B cell (primary cell): ENCODE measurements at regions not wholly inside any gene's neighbourhood (a gene's known extent, or its start where the extent isn't known, plus 50 kb on each side); places are given as distances from the start of the nearest gene placed in this dataset.

Experiments
- ATAC-seq: fragments of 200-7000 bp; cut with Tn5 transposase; one replicate; pipeline ENCODE4 v1.10.0; 2021; ENCODE audit warnings: low read depth, mild to moderate bottlenecking, moderate number of reproducible peaks, moderate library complexity
- CTCF ChIA-PET: fragments of 350-600 bp; sonication (Branson Sonifier 250); formaldehyde crosslinking; loops from one replicate; lab custom pipeline; 2021; ENCODE audit warnings: antibody characterized with exemption, inconsistent platforms; lab: Charles Lee
- POLR2A ChIA-PET: fragments of 350-600 bp; sonication (Branson Sonifier 250); formaldehyde crosslinking; loops from one replicate; lab custom pipeline; 2021; ENCODE audit warnings: antibody characterized with exemption; lab: Charles Lee
- DNase-seq: peaks from one replicate; pipeline ENCODE4 v3.0.0; 2013
- H2AFZ ChIP-seq: 2 replicates; pipeline ENCODE4 v1.6.1; 2012; ENCODE audit warnings: mild to moderate bottlenecking, low read depth, low read length; ENCODE audit not compliant: insufficient read depth, poor library complexity, severe bottlenecking
- H3K27ac ChIP-seq, 2 donors: 1 replicate in 1 of 2; 2 replicates in 1 of 2; pipeline ENCODE4 v1.5.1; 2012 to 2013; ENCODE audit warnings: low read length in 2 of 2, mild to moderate bottlenecking in 2 of 2, moderate library complexity in 1 of 2
- H3K27me3 ChIP-seq, 4 experiments: fragments of 200-600 bp in 1 of 4; sonication (generic) in 1 of 4; replicated peaks in 1 of 4; 1 replicate in 2 of 4; 2 replicates in 2 of 4; pipeline versions ENCODE4 v1.6.1 to v1.7.0; 2013 to 2016; ENCODE audit warnings: low read length in 3 of 4, mild to moderate bottlenecking in 2 of 4, mixed read lengths in 1 of 4, moderate library complexity in 1 of 4; ENCODE audit not compliant: insufficient read depth in 4 of 4, control insufficient read depth in 3 of 4; ENCODE audit errors: control extremely low read depth in 1 of 4
- H3K36me3 ChIP-seq, 2 experiments: replicated peaks in 1 of 2; 1 replicate in 1 of 2; 2 replicates in 1 of 2; pipeline versions ENCODE4 v1.6.1 to v1.7.1; 2013; ENCODE audit warnings: low read length in 1 of 2; ENCODE audit not compliant: insufficient read depth in 2 of 2, control insufficient read depth in 1 of 2; ENCODE audit errors: control extremely low read depth in 1 of 2, extremely low read depth in 1 of 2
- H3K4me1 ChIP-seq, 2 donors: fragments of 200-600 bp in 1 of 2; sonication (generic) in 1 of 2; 1 replicate in 1 of 2; 2 replicates in 1 of 2; pipeline versions ENCODE4 v1.5.1 to v1.6.1; 2013 to 2017; ENCODE audit warnings: low read length in 2 of 2; ENCODE audit not compliant: control insufficient read depth in 2 of 2, insufficient read depth in 2 of 2
- H3K4me2 ChIP-seq: replicated peaks from 2 replicates; pipeline ENCODE3; 2012; ENCODE audit warnings: mild to moderate bottlenecking, low read depth, low read length; ENCODE audit not compliant: poor library complexity, severe bottlenecking
- H3K4me3 ChIP-seq, 5 experiments: fragments of 200-600 bp in 1 of 5; sonication (generic) in 1 of 5; 1 replicate in 3 of 5; 2 replicates in 2 of 5; pipeline versions ENCODE4 v1.5.1 to v1.7.0; 2011 to 2016; ENCODE audit warnings: low read length in 4 of 5, mild to moderate bottlenecking in 4 of 5, low read depth in 2 of 5, control low read depth in 1 of 5, moderate library complexity in 1 of 5; ENCODE audit not compliant: insufficient read depth in 1 of 5; ENCODE audit errors: control extremely low read depth in 1 of 5, extremely low read depth in 1 of 5
- H3K79me2 ChIP-seq: fragments of 200-600 bp; sonication (generic); one replicate; pipeline ENCODE4 v1.6.0; 2016; ENCODE audit warnings: low read length; ENCODE audit not compliant: control insufficient read depth, insufficient read depth
- H3K9ac ChIP-seq: fragments of 200-600 bp; sonication (generic); 2 replicates; pipeline ENCODE4 v1.6.1; 2017; ENCODE audit warnings: mild to moderate bottlenecking, low read length, moderate library complexity
- H3K9me3 ChIP-seq, 3 donors: one replicate each; pipeline versions ENCODE4 v1.6.1 to v1.7.1; 2013; ENCODE audit warnings: low read length in 2 of 3; ENCODE audit not compliant: control insufficient read depth in 2 of 3, insufficient read depth in 1 of 3; ENCODE audit errors: control extremely low read depth in 1 of 3
- H4K20me1 ChIP-seq: 2 replicates; pipeline ENCODE4 v1.6.0; 2012; ENCODE audit warnings: mild to moderate bottlenecking, low read length; ENCODE audit not compliant: insufficient read depth, control insufficient read depth, poor library complexity, severe bottlenecking
- H3K27ac Mint-ChIP-seq: one replicate; pipeline ENCODE4 v1.8.0; 2021; ENCODE audit warnings: mixed read lengths
- H3K27me3 Mint-ChIP-seq: one replicate; pipeline ENCODE4 v1.8.0; 2021; ENCODE audit warnings: mixed read lengths
- H3K4me1 Mint-ChIP-seq: one replicate; pipeline ENCODE4 v1.8.0; 2021; ENCODE audit warnings: mixed read lengths
- H3K4me3 Mint-ChIP-seq: one replicate; pipeline ENCODE4 v1.8.0; 2021; ENCODE audit warnings: mixed read lengths
- H3K9me3 Mint-ChIP-seq: one replicate; pipeline ENCODE4 v1.8.0; 2022; ENCODE audit warnings: mixed read lengths; ENCODE audit not compliant: insufficient read depth
- EZH2 ChIP-seq: IDR thresholded peaks from 2 replicates; pipeline ENCODE4 v1.6.1; 2012; ENCODE audit warnings: borderline replicate concordance, low read depth, mild to moderate bottlenecking, moderate library complexity, low read length; ENCODE audit not compliant: insufficient read depth, poor library complexity, severe bottlenecking
- WGBS: methylation state at CpG from one replicate; pipeline ENCODE4 v1.1.5; 2013; ENCODE audit warnings: missing lambda C conversion rate; ENCODE audit not compliant: insufficient coverage; 5-methylcytosine and 5-hydroxymethylcytosine counted together
- intact Hi-C: fragments of 100-400 bp; cut with micrococcal nuclease; formaldehyde crosslinking; loops from one replicate; pipeline ENCODE4 v1.10.0; 2022
- TF ChIP-seq, protein P1 (sequence below): fragments of 200-600 bp; IDR thresholded peaks from one replicate; pipeline ENCODE4 v1.8.0; 2022; ENCODE audit warnings: antibody characterized with exemption, mild to moderate bottlenecking

DNA sequence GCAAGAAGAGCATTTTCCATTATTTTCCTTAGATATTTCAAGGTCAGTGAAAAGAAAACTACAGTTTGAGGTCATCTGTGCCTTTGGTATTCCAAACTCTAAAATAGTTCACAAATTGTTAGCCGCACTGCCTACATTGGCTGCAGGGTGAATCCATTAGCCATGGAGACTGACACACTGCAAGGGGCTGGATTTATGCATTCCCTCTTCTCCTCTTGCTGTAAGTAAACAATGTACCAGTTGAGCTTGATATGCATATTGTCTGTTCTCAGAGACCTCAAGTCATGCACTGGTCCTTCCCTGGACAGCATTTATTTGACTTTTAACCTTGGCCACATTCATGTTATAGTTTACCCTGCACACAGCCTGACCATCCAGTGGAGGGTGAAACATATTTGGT is 50.2 kb upstream of the TNFSF10 start:
- CTCF ChIA-PET, result no interaction called here
- peaks cover 0 to 5% (median 4%) of the 10 kb centered on the region in 3 donors for H3K9me3 ChIP-seq

More for the DNA sequence above, 50.2 kb upstream of the TNFSF10 start:
- POLR2A ChIA-PET, result no interaction called here
- Histone ChIP-seq H2AFZ (no peak overlapping the region), H3K4me2 (no peak overlapping the region), H3K9ac (no peak overlapping the region), H3K27ac (no peak overlapping the region), H3K27me3 (no peaks in the 10 kb centered on the region), H4K20me1 (no peaks in the 10 kb centered on the region), H3K4me3 (no peak overlapping the region), H3K4me1 (peaks cover 5% of the 10 kb centered on the region in 2 donors), H3K79me2 (no peaks in the 10 kb centered on the region), H3K36me3 (no peaks in the 10 kb centered on the region)
- intact Hi-C loops, result no loop called here
- no peak for ATAC-seq
- H3K4me3 Mint-ChIP-seq, result no peak overlapping the region
- no peak for TF ChIP-seq EZH2
- TF ChIP-seq, protein P1, sequence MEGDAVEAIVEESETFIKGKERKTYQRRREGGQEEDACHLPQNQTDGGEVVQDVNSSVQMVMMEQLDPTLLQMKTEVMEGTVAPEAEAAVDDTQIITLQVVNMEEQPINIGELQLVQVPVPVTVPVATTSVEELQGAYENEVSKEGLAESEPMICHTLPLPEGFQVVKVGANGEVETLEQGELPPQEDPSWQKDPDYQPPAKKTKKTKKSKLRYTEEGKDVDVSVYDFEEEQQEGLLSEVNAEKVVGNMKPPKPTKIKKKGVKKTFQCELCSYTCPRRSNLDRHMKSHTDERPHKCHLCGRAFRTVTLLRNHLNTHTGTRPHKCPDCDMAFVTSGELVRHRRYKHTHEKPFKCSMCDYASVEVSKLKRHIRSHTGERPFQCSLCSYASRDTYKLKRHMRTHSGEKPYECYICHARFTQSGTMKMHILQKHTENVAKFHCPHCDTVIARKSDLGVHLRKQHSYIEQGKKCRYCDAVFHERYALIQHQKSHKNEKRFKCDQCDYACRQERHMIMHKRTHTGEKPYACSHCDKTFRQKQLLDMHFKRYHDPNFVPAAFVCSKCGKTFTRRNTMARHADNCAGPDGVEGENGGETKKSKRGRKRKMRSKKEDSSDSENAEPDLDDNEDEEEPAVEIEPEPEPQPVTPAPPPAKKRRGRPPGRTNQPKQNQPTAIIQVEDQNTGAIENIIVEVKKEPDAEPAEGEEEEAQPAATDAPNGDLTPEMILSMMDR, result no peak
- no peaks in the 10 kb centered on the region for H3K9me3 Mint-ChIP-seq
- H3K27me3 Mint-ChIP-seq, result no peaks in the 10 kb centered on the region
- no peak overlapping the region for H3K27ac Mint-ChIP-seq
- 100% methylated on average over 1 of the region's 1 CpG for WGBS
- peaks cover 17% of the 10 kb centered on the region for H3K4me1 Mint-ChIP-seq
- no peak for DNase-seq
